ENCODE measurements at regions not wholly inside any gene's neighbourhood (a gene's known extent, or its start where the extent isn't known, plus 50 kb on each side); places are given as distances from the start of the nearest gene placed in this dataset.

- no peaks in the 10 kb centered on the region for H3K9me3 ChIP-seq
- H3K27me3 ChIP-seq = no peaks in the 10 kb centered on the region
- TF ChIP-seq CTCF (IDR thresholded peaks at IDR 0.05) (no peak), POLR2A (IDR thresholded peaks at IDR 0.05) (no peak)
- H3K36me3 ChIP-seq = no peaks in the 10 kb centered on the region
- ATAC-seq (no peak), DNase-seq (no peak)
- no peak overlapping the region for H3K4me3 ChIP-seq
- peaks cover 0 to 36% (median 4%) of the 10 kb centered on the region in 12 donors for H3K4me1 ChIP-seq
- H3K27ac ChIP-seq = peak overlapping the region in 4 of 12 donors; percentile 18 to 52 (median 31)
- 69 to 82% (median 76%) methylated on average over 3 of the region's 3 CpGs for WGBS, 4 donors
- intact Hi-C loops (cut with DNase I) = loop anchor here in 2 of 10 donors (10.0 kb wide), 2 partner anchors 100 to 440 kb away; a partner anchor contains a TSS
Observed at GRCh38 chr4:119744580-119744979, 116.0 kb upstream of the PDE5A start.

GRCh38 chr4:119743644-119744043, 115.0 kb upstream of the PDE5A start:
- DNase-seq = no peak
- peak overlapping the region in 5 of 12 donors; percentile 12 to 52 (median 33) for H3K27ac ChIP-seq
- H3K9me3 ChIP-seq = no peaks in the 10 kb centered on the region
- H3K4me3 ChIP-seq = no peak overlapping the region
- 54 to 65% (median 64%) methylated on average over 2 of the region's 2 CpGs for WGBS, 4 donors
- ATAC-seq = no peak
- no peak for TF ChIP-seq CTCF (IDR thresholded peaks at IDR 0.05)
- no peak for TF ChIP-seq POLR2A (IDR thresholded peaks at IDR 0.05)
- H3K4me1 ChIP-seq = peaks cover 0 to 36% (median 4%) of the 10 kb centered on the region in 12 donors
- H3K36me3 ChIP-seq = no peaks in the 10 kb centered on the region
- intact Hi-C loops (cut with DNase I) = loop anchor here in 2 of 10 donors (10.0 kb wide), 2 partner anchors 99 to 439 kb away; a partner anchor contains a TSS
- H3K27me3 ChIP-seq = no peaks in the 10 kb centered on the region

- Histone ChIP-seq H3K27ac (peak overlapping the region in 4 of 12 donors; percentile 11 to 52 (median 20)), H3K9me3 (no peaks in the 10 kb centered on the region), H3K27me3 (no peaks in the 10 kb centered on the region), H3K36me3 (no peaks in the 10 kb centered on the region), H3K4me3 (no peak overlapping the region), H3K4me1 (peaks cover 0 to 52% (median 13%) of the 10 kb centered on the region in 12 donors)
- TF ChIP-seq CTCF (IDR thresholded peaks at IDR 0.05) = no peak
- no peak for TF ChIP-seq POLR2A (IDR thresholded peaks at IDR 0.05)
- DNase-seq = no peak
- 58 to 67% (median 63%) methylated on average over 4 of the region's 4 CpGs for WGBS, 4 donors
- intact Hi-C loops (cut with DNase I) = loop anchor here in 2 of 10 donors (10.0 kb wide), 2 partner anchors 95 to 435 kb away; a partner anchor contains a TSS
- no peak for ATAC-seq
Observed at GRCh38 chr4:119739796-119740195, 111.2 kb upstream of the PDE5A start.

- TF ChIP-seq CTCF (IDR thresholded peaks at IDR 0.05) = no peak
- TF ChIP-seq POLR2A (IDR thresholded peaks at IDR 0.05) = no peak
- ATAC-seq = no peak
Observed at GRCh38 chr4:119738901-119739300, 110.3 kb upstream of the PDE5A start.

More at GRCh38 chr4:119738901-119739300, 110.3 kb upstream of the PDE5A start:
- 87 to 90% (median 88%) methylated on average over 2 of the region's 2 CpGs for WGBS, 4 donors
- no peaks in the 10 kb centered on the region for H3K9me3 ChIP-seq
- H3K36me3 ChIP-seq = no peaks in the 10 kb centered on the region
- H3K4me1 ChIP-seq = peaks cover 0 to 60% (median 14%) of the 10 kb centered on the region in 12 donors
- H3K4me3 ChIP-seq = no peak overlapping the region
- intact Hi-C loops (cut with DNase I) = no loop called here
- DNase-seq = no peak
- peak overlapping the region in 2 of 12 donors; percentile 13 to 52 for H3K27ac ChIP-seq
- H3K27me3 ChIP-seq = no peaks in the 10 kb centered on the region
